NCI-H446 (cell line): ENCODE measurements at regions not wholly inside any gene's neighbourhood (a gene's known extent, or its start where the extent isn't known, plus 50 kb on each side); places are given as distances from the start of the nearest gene placed in this dataset.

ENCODE experiments used
- DNase-seq, 2 experiments: peaks; one replicate each; lab custom pipeline; 2025; lab: John Stamatoyannopoulos, UW

GRCh38 chr6:133583907-133584427, 304.9 kb upstream of the TCF21 start:
- DNase-seq, result no peak

DNA sequence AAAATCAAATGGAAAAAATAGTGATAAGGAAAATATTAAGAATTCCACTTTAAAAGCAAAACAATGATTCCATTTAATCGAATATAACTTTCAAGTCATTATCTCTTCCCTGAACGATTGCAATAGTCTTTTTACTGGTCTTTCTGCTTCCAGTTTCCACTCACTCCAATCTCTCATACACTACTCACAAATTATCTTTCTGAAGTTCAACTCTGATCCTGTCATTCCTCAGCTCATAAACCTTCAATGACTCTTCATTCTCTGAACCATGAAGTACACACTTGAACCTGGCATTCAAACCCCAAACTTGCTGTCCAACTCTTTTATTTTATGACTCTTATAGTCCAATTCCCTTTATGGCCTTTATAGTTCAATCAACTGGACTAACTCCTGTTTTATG, 304.1 kb upstream of the TCF21 start:
- DNase-seq, result no peak

GRCh38 chr6:133585978-133586377, 302.9 kb upstream of the TCF21 start:
- no peak for DNase-seq

- DNase-seq, result no peak
Measured at GRCh38 chr6:133587546-133588160, 301.3 kb upstream of the TCF21 start.

DNA sequence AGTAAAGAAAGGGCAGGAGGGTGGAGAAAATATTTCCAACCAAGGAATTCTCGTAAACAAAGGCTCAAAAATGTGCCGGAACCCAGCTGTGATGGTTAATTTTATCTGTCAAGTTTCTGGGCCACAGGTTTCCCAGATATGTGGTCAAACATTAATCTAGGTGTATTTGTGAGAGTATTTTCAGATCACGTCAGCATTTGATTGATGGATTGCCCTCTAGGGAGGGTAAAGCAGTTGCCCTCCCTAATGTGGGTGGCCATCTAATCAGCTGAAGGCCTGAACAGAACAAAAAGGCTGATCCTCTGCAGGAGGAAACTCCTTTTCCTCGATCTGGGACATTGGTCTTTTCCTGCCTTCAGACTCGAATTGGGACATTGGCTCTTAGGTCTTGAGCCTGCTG, 298.7 kb upstream of the TCF21 start:
- DNase-seq, result no peak

- no peak for DNase-seq
Measured at GRCh38 chr6:133590814-133591213, 298.1 kb upstream of the TCF21 start.

- DNase-seq, result no peak
Measured at GRCh38 chr6:133591275-133591674, 297.6 kb upstream of the TCF21 start.

- DNase-seq, result no peak
Measured at GRCh38 chr6:133594652-133595110, 294.2 kb upstream of the TCF21 start.

DNA sequence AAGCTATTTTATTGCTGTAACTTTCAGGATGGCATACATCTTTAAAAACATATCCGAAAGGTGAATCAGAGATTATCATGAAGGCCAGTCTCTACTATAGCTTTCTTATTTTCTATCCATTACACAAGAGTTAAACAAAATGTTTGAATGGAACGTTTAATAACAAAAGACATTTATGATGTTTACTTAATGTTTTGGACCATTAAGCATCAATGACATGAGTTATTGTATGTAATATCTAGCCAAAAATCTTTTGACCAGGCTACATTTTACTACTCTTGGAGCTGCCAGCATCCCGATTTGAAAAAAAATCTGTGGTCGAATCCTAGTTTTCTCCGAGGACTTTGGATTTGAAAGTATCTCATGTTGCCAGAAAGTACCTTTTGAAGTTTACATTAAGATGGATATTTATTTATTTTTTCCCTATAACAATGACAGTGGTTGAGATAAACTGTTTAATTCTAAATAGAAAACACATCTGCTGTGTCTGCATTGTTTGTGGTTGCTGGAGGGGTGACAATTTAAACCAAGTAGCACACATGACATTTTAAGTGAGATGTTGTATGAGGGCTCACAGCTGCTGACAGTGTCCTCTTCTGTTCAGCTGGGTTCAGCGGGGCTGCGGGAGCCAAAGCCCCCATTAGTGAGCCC, 293.7 kb upstream of the TCF21 start:
- no peak for DNase-seq

GRCh38 chr6:133606852-133607251, 282.1 kb upstream of the TCF21 start:
- DNase-seq, result peak in 1 of 2 experiments; percentile 61

GRCh38 chr6:133608620-133609019, 280.3 kb upstream of the TCF21 start:
- no peak for DNase-seq

GRCh38 chr6:133609415-133610226, 279.3 kb upstream of the TCF21 start:
- no peak for DNase-seq

DNA sequence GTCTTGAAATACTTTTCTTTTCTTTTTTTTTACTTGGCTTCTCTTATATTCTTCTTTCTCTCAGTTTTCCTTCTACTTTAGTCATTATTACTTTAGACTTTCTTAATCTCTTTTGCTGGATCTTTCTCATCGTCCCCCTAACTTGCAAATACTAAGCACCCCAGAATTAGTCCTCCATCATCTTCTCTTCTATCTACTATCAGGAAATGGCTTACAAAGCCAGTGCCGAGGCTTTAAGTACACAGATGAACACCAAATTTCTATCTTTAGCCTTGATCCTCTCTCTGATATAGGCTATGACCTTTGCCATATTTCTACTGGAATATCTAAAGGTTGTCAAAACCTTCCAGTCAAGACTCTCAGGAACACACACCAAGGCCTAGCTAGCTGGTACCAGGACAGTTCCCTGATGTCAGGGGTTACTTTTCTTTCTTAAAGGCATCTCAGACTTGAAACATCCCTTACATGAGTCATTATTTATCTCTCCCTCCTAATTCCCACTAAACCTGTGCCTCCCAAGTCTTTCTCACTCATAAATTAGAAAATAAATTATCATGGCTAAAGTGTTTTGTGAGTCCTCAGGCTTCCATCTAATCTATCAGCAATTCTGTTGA, 278.6 kb upstream of the TCF21 start:
- DNase-seq, result no peak

DNA sequence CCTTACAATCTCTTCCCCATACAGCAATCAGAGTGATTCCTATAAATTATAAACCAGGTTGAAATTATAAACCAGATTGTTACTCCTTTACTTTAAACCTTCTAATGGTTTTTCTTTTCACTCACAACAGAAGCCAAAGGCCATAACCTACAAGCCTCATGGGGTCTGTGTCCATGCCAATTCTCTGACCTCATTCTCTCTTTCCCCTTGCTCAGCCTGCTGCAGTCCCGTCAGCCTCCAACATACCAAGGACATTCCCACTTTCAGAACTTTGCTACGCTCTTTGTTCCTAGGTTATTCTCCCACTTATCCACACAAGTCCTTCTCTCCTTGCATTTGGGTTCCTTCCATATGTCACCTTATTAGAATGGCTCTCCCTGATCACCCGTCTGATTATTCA, 277.9 kb upstream of the TCF21 start:
- DNase-seq, result no peak

DNA sequence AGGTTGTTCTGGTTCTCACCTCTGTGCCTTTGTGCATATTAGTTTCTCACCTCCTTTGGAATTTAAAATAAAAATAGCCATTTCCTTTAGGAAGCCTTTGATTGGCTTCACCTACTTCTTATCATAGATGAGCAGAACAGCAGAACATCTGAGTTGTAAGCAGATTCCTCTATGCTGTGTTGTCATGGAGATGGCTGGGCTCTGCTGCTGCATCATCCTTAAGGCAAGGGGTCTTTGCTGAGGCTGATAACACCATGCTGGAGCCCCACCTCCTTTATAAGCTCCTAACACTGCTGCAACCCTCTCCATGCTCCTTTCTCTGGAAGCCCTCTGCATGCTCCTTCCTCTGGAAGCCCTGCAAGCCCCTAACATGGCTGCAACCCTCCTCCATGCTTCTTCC, 276.5 kb upstream of the TCF21 start:
- no peak for DNase-seq

GRCh38 chr6:133613211-133613610, 275.7 kb upstream of the TCF21 start:
- no peak for DNase-seq

- no peak for DNase-seq
Measured at GRCh38 chr6:133621751-133622150, 267.2 kb upstream of the TCF21 start.

GRCh38 chr6:133623065-133623464, 265.8 kb upstream of the TCF21 start:
- no peak for DNase-seq

DNA sequence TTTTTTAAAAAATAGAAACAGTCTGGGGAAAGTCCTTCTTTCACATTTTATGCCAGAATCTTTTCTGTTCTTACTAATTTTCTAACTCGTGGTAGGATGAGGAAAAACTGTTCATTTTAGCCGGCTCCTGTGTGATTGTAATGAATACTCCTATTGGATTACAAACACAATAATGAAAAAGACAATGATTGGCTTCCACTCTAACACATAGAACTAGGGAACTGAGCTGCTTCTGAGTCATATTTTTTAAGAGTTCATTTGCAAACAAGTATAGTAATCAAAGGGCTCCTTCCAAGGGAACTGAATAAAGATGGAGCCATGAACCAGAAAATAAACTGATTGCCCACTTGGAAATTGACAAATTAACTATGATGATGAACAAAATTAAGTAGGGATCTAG, 265.3 kb upstream of the TCF21 start:
- DNase-seq, result no peak

DNA sequence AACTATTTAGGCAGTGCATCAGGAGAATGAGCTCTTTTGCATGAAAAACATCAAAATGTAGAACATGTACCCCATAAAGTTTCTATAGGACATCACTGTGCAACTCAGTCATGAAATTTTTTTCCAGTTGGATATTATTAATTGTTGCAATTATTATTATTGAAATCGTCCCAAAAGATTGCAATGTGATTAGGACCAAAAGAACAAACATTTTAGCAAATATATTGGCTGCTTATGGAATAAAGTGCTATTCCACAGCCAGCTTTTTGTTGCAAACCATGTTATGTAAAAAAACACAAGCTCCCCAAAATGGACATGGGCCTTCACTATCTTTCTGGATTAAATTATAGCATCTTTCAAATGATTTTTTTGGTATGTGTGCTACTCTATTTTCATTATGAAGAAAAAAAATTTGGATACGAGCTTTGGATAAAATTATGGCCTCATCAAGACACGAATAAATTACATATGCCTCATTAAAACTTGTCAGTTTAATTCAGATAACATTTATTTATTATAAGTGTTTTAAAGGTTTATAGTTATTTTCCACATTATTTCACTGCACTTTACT, 262.7 kb upstream of the TCF21 start:
- DNase-seq, result no peak

GRCh38 chr6:133629970-133630369, 258.9 kb upstream of the TCF21 start:
- DNase-seq, result no peak

DNA sequence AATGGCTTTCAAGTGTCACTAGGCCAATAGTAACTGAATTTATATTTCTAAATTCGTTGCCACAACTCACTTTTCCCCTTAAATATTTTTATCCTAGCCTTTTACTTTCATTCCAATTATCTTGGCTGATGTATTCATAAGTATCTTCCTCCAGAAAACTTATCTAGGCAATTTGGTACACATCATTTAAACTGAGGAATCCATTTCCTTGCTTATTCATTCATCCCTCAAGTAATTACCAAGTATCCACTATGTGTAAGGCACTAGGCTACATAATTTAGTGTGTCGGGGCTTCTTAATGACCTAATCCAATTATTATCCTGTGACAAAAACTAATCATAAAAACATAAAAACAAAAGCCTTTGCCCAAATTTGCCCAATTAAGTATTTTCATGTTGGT, 258.3 kb upstream of the TCF21 start:
- no peak for DNase-seq
